H9 (cell line): ENCODE measurements at regions not wholly inside any gene's neighbourhood (a gene's known extent, or its start where the extent isn't known, plus 50 kb on each side); places are given as distances from the start of the nearest gene placed in this dataset.

ENCODE experiments used
- DNase-seq: peaks from one replicate; pipeline ENCODE4 v3.0.0-alpha.2; 2017
- H2AFZ ChIP-seq: one replicate; pipeline ENCODE4 v1.6.1; 2013; ENCODE audit warnings: mild to moderate bottlenecking, low read length, control low read depth, moderate library complexity
- H2AK5ac ChIP-seq: 2 replicates; pipeline ENCODE4 v1.6.1; 2013; ENCODE audit warnings: low read length, control low read depth, mixed read lengths; ENCODE audit not compliant: insufficient read length
- H2BK120ac ChIP-seq: one replicate; pipeline ENCODE4 v1.6.1; 2013; ENCODE audit warnings: low read depth, mild to moderate bottlenecking, low read length, control low read depth, inconsistent platforms; ENCODE audit not compliant: poor library complexity, severe bottlenecking
- H2BK12ac ChIP-seq: 2 replicates; pipeline ENCODE4 v1.6.1; 2013; ENCODE audit warnings: low read length, control low read depth, mixed read lengths, low read depth; ENCODE audit not compliant: insufficient read length
- H2BK15ac ChIP-seq: 2 replicates; pipeline ENCODE4 v1.6.1; 2013; ENCODE audit warnings: low read depth, low read length, control low read depth
- H2BK20ac ChIP-seq: one replicate; pipeline ENCODE4 v1.6.1; 2013; ENCODE audit warnings: low read depth, mild to moderate bottlenecking, low read length, control low read depth, inconsistent platforms; ENCODE audit not compliant: poor library complexity, severe bottlenecking
- H2BK5ac ChIP-seq: 2 replicates; pipeline ENCODE4 v1.6.1; 2013; ENCODE audit warnings: low read length, control low read depth, mixed read lengths; ENCODE audit not compliant: insufficient read length
- H3K14ac ChIP-seq: 2 replicates; pipeline ENCODE4 v1.6.1; 2013; ENCODE audit warnings: low read length, control low read depth; ENCODE audit not compliant: insufficient read depth
- H3K18ac ChIP-seq: 2 replicates; pipeline ENCODE4 v1.6.1; 2013; ENCODE audit warnings: low read depth, mild to moderate bottlenecking, mixed read lengths, low read length, control low read depth; ENCODE audit not compliant: insufficient read length
- H3K23ac ChIP-seq: 2 replicates; pipeline ENCODE4 v1.6.1; 2013; ENCODE audit warnings: low read length, control low read depth, mixed read lengths, low read depth; ENCODE audit not compliant: insufficient read length
- H3K23me2 ChIP-seq: 2 replicates; pipeline ENCODE4 v1.6.1; 2013; ENCODE audit warnings: low read depth, mild to moderate bottlenecking, mixed read lengths, low read length, control low read depth; ENCODE audit not compliant: insufficient read length, poor library complexity, severe bottlenecking
- H3K27ac ChIP-seq: 2 replicates; pipeline ENCODE4 v1.5.1; 2013; ENCODE audit warnings: low read length, control low read depth, mixed read lengths, low read depth; ENCODE audit not compliant: insufficient read length
- H3K27me3 ChIP-seq: 2 replicates; pipeline ENCODE4 v1.6.1; 2013; ENCODE audit warnings: low read length, control low read depth, inconsistent platforms; ENCODE audit not compliant: insufficient read depth
- H3K4ac ChIP-seq: 2 replicates; pipeline ENCODE4 v1.6.1; 2013; ENCODE audit warnings: low read depth, mild to moderate bottlenecking, control low read depth, inconsistent platforms, low read length, moderate library complexity
- H3K4me1 ChIP-seq: 2 replicates; pipeline ENCODE4 v1.6.1; 2013; ENCODE audit warnings: low read length, control low read depth, inconsistent platforms; ENCODE audit not compliant: insufficient read depth
- H3K4me2 ChIP-seq: 2 replicates; pipeline ENCODE4 v1.6.1; 2013; ENCODE audit warnings: low read length, control low read depth, mixed read lengths; ENCODE audit not compliant: insufficient read length, insufficient read depth
- H3K56ac ChIP-seq: 2 replicates; pipeline ENCODE4 v1.6.1; 2013; ENCODE audit warnings: low read depth, mild to moderate bottlenecking, mixed read lengths, low read length, control low read depth; ENCODE audit not compliant: insufficient read length
- H3K79me1 ChIP-seq: 2 replicates; pipeline ENCODE4 v1.6.1; 2013; ENCODE audit warnings: low read depth, mild to moderate bottlenecking, moderate library complexity, low read length, control low read depth, inconsistent platforms; ENCODE audit not compliant: insufficient read depth, poor library complexity, severe bottlenecking
- H3K79me2 ChIP-seq: 2 replicates; pipeline ENCODE4 v1.6.1; 2013; ENCODE audit warnings: low read length, control low read depth, inconsistent platforms; ENCODE audit not compliant: insufficient read depth
- H3K9ac ChIP-seq: 2 replicates; pipeline ENCODE4 v1.6.1; 2013; ENCODE audit warnings: low read length, control low read depth, mixed read lengths; ENCODE audit not compliant: insufficient read length; ENCODE audit errors: extremely low read depth
- H3K9me3 ChIP-seq: one replicate; pipeline ENCODE4 v1.6.1; 2013; ENCODE audit warnings: low read depth, low read length, inconsistent platforms; ENCODE audit not compliant: control insufficient read depth
- H3T11ph ChIP-seq: one replicate; pipeline ENCODE4 v1.6.1; 2013; ENCODE audit warnings: mild to moderate bottlenecking, low read length, control low read depth, inconsistent platforms
- H4K20me1 ChIP-seq: one replicate; pipeline ENCODE4 v1.6.1; 2013; ENCODE audit not compliant: control insufficient read depth, insufficient read length, insufficient read depth
- H4K5ac ChIP-seq: 2 replicates; pipeline ENCODE4 v1.6.1; 2013; ENCODE audit warnings: low read depth, mild to moderate bottlenecking, mixed read lengths, low read length, control low read depth; ENCODE audit not compliant: insufficient read length
- H4K8ac ChIP-seq: replicated peaks from 2 replicates; pipeline ENCODE4 v1.6.1; 2013; ENCODE audit warnings: low read length, control low read depth, mixed read lengths, low read depth; ENCODE audit not compliant: insufficient read length
- H4K91ac ChIP-seq: 2 replicates; pipeline ENCODE4 v1.6.1; 2013; ENCODE audit warnings: low read depth, mild to moderate bottlenecking, moderate library complexity, mixed read lengths, low read length, control low read depth; ENCODE audit not compliant: insufficient read length
- H3K27ac Mint-ChIP-seq, 3 experiments: 2 replicates in 2 of 3; 3 replicates in 1 of 3; pipeline ENCODE4 v1.8.0; 2020 to 2021; ENCODE audit warnings: mixed read lengths in 3 of 3, mild to moderate bottlenecking in 1 of 3, moderate library complexity in 1 of 3
- H3K27me3 Mint-ChIP-seq: 2 replicates; pipeline ENCODE4 v1.8.0; 2021; ENCODE audit warnings: low read depth, mild to moderate bottlenecking, moderate library complexity, mixed read lengths
- H3K36me3 Mint-ChIP-seq, 3 experiments: 2 replicates in 2 of 3; 3 replicates in 1 of 3; pipeline ENCODE4 v1.8.0; 2020 to 2021; ENCODE audit warnings: low read depth in 3 of 3, mixed read lengths in 3 of 3; ENCODE audit not compliant: insufficient read depth in 1 of 3
- H3K4me1 Mint-ChIP-seq, 2 experiments: 2 replicates each; pipeline ENCODE4 v1.8.0; 2020; ENCODE audit warnings: mixed read lengths in 2 of 2
- H3K4me3 Mint-ChIP-seq, 2 experiments: 2 replicates in 1 of 2; 3 replicates in 1 of 2; pipeline ENCODE4 v1.8.0; 2020 to 2021; ENCODE audit warnings: mild to moderate bottlenecking in 2 of 2, mixed read lengths in 2 of 2, moderate library complexity in 1 of 2
- H3K9me3 Mint-ChIP-seq, 2 experiments: 2 replicates in 1 of 2; 3 replicates in 1 of 2; pipeline ENCODE4 v1.8.0; 2020; ENCODE audit warnings: mild to moderate bottlenecking in 2 of 2, mixed read lengths in 2 of 2, moderate library complexity in 1 of 2
- CTCF ChIP-seq: fragments of 200-600 bp; sonication (generic); conservative IDR thresholded peaks from 3 replicates; pipeline ENCODE4 v1.8.0; 2021; ENCODE audit warnings: antibody characterized with exemption, mild to moderate bottlenecking
- WGBS: extraction: QIAGEN DNeasy Blood & Tissue Kit; methylation state at CpG from one replicate; pipeline ENCODE4 v1.1.7; 2013; ENCODE audit warnings: missing lambda C conversion rate, low lambda C conversion rate, mixed read lengths; ENCODE audit not compliant: insufficient read length; ENCODE audit errors: extremely low coverage; 5-methylcytosine and 5-hydroxymethylcytosine counted together

DNA sequence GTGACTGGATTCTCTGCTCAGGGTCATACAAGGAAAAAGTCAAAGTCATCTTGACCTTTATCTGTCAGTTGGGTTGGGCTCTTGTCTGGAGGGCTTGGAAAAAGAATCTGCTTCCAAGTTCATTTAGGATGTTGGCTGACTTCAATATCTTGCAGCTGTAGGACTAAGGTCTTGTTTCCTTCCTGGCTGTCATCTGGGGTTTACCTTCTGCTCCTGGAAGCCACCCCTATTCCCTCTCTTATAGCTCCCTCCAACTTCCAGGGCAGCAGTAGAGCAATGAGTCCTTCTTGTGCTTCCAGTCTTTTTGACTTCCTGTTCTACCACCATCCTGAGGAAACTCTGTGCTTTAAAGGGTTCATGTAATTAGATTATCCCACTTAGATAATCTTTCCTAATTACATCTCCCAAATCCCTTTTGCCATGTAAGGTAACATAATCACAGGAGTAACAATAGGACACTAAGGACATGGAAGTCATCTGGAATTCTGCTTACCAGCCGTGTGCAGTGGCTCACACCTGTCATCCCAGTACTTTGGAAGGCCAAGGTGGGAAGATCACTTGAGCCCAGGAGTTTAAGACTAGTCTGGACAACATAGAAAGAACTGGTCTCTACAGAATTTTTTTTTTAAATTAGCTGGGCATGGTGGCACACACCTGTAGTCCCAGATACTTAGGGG, 170.7 kb upstream of the KITLG start:
- Histone ChIP-seq H3T11ph (no peak overlapping the region), H2AFZ (no peak overlapping the region), H3K9ac (no peak overlapping the region), H3K79me2 (no peaks in the 10 kb centered on the region), H3K79me1 (no peaks in the 10 kb centered on the region), H4K5ac (no peak overlapping the region), H3K27me3 (no peaks in the 10 kb centered on the region), H2BK12ac (no peak overlapping the region), H3K14ac (no peak overlapping the region), H4K8ac (no peak overlapping the region), H4K20me1 (no peaks in the 10 kb centered on the region), H3K23me2 (no peaks in the 10 kb centered on the region), H3K18ac (no peak overlapping the region), H3K9me3 (no peaks in the 10 kb centered on the region), H2BK5ac (no peak overlapping the region), H3K23ac (no peak overlapping the region), H3K4ac (no peak overlapping the region), H3K56ac (no peak overlapping the region), H2BK15ac (no peak overlapping the region), H2BK20ac (no peak overlapping the region), H2BK120ac (no peak overlapping the region), H3K4me1 (no peaks in the 10 kb centered on the region), H3K27ac (no peak overlapping the region), H3K4me2 (no peak overlapping the region), H2AK5ac (no peak overlapping the region), H4K91ac (no peak overlapping the region)
- TF ChIP-seq CTCF = no peak
- Mint-ChIP-seq H3K4me3 (no peak overlapping the region), H3K36me3 (no peaks in the 10 kb centered on the region), H3K9me3 (no peaks in the 10 kb centered on the region), H3K27ac (no peak overlapping the region), H3K4me1 (peaks cover 0 to 2% of the 10 kb centered on the region in 2 experiments; a peak in 1 of 4 replicates), H3K27me3 (no peaks in the 10 kb centered on the region)
- DNase-seq = no peak
- WGBS = no CpG with 5 or more reads among the region's 1 CpG
